NAMALWA (cell line): ENCODE measurements at regions not wholly inside any gene's neighbourhood (a gene's known extent, or its start where the extent isn't known, plus 50 kb on each side); places are given as distances from the start of the nearest gene placed in this dataset.
"Not testable (repeated sequence)": the region's sequence is repeated elsewhere in the genome, so short reads cannot be mapped to it uniquely, and the experiment has no call there.

Source experiments
- DNase-seq: peaks from one replicate; pipeline ENCODE4 v3.0.0-alpha.2; 2015; ENCODE audit warnings: low spot score

DNA sequence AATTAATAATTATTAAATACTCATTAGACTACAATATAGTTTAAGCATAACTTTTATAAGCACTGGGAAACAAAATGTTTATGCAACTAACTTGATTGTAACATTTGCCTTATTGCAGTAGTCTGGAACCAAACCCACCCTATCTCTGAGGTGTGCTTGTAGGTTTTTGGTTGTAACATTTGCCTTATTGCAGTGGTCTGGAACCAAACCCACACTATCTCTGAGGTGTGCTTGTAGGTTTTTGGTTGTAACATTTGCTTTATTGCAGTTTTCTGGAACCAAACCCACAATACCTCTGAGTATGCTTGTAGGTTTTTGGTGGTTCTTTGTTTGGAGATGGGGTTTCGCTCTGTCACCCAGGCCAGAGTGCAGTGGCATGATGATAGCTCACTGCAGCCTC lies 1376.4 kb upstream of the DEFB115 start:
- not testable (repeated sequence) for DNase-seq

- DNase-seq: not testable (repeated sequence)
These were observed 1373.8 kb upstream of the DEFB115 start for GRCh38 chr20:29883514-29884219.

DNA sequence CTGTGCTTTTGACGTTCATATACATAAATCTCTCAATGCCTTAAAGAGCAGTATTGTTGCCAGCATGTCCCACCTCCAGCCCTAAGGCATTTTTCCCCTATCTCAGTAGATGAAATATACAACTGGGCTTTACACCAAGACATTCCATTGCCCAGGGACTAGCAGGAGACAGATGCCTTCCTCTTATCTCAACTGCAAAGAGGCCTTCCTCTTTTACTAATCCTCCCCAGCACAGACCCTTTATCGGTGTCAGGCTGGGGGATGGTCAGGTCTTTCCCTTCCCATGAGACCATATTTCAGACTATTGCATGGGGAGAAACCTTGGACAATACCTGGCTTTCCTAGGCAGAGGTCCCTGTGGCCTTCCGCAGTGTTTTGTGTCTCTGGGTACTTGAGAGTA lies 1373.1 kb upstream of the DEFB115 start:
- DNase-seq: not testable (repeated sequence)

- not testable (repeated sequence) for DNase-seq
These were observed 1371.9 kb upstream of the DEFB115 start for GRCh38 chr20:29885282-29886185.

GRCh38 chr20:29891555-29891954 lies 1365.9 kb upstream of the DEFB115 start:
- not testable (repeated sequence) for DNase-seq
